Peyer's patch (tissue), 4 donors: ENCODE measurements at regions not wholly inside any gene's neighbourhood (a gene's known extent, or its start where the extent isn't known, plus 50 kb on each side); places are given as distances from the start of the nearest gene placed in this dataset.

ENCODE experiments used
- POLR2A ChIP-seq, 2 donors: fragments of 450-650 bp; IDR thresholded peaks; one replicate each; pipeline ENCODE4 v1.5.1; 2017; ENCODE audit warnings: antibody characterized with exemption in 2 of 2, mild to moderate bottlenecking in 2 of 2, moderate library complexity in 2 of 2
- TF ChIP-seq, protein P1 (sequence below), 6 experiments: fragments of 450-650 bp in 4 of 6; fragments of 200-600 bp in 2 of 6; sonication (generic) in 1 of 6; IDR thresholded peaks; one replicate each; pipeline ENCODE4 v1.5.1; 2017 to 2019; ENCODE audit warnings: antibody characterized with exemption in 6 of 6, mild to moderate bottlenecking in 3 of 6, moderate library complexity in 1 of 6

GRCh38 chr6:5938934-5939333, 67.8 kb downstream of the NRN1 start:
- TF ChIP-seq, protein P1, sequence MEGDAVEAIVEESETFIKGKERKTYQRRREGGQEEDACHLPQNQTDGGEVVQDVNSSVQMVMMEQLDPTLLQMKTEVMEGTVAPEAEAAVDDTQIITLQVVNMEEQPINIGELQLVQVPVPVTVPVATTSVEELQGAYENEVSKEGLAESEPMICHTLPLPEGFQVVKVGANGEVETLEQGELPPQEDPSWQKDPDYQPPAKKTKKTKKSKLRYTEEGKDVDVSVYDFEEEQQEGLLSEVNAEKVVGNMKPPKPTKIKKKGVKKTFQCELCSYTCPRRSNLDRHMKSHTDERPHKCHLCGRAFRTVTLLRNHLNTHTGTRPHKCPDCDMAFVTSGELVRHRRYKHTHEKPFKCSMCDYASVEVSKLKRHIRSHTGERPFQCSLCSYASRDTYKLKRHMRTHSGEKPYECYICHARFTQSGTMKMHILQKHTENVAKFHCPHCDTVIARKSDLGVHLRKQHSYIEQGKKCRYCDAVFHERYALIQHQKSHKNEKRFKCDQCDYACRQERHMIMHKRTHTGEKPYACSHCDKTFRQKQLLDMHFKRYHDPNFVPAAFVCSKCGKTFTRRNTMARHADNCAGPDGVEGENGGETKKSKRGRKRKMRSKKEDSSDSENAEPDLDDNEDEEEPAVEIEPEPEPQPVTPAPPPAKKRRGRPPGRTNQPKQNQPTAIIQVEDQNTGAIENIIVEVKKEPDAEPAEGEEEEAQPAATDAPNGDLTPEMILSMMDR (IDR thresholded peaks at IDR 0.05): no peak
- no peak for TF ChIP-seq POLR2A (IDR thresholded peaks at IDR 0.05)
